T-helper 2 cell treated with Interferon-gamma antibody and Interleukin-4, amounts not matched to agents 5 μg/mL and 100 μg/mL, for 36 hours (primary cell): ENCODE measurements at regions not wholly inside any gene's neighbourhood (a gene's known extent, or its start where the extent isn't known, plus 50 kb on each side); places are given as distances from the start of the nearest gene placed in this dataset.

Source experiments
- DNase-seq: peaks from one replicate; pipeline ENCODE4 v3.0.0; 2021; ENCODE audit warnings: low spot score
- H3K27ac Mint-ChIP-seq: one replicate; pipeline ENCODE4 v1.8.0; 2021; ENCODE audit warnings: mild to moderate bottlenecking, mixed read lengths
- H3K27me3 Mint-ChIP-seq: one replicate; pipeline ENCODE4 v1.8.0; 2021; ENCODE audit warnings: low read depth, mixed read lengths
- H3K36me3 Mint-ChIP-seq: one replicate; pipeline ENCODE4 v1.8.0; 2021; ENCODE audit warnings: low read depth, mixed read lengths
- H3K4me1 Mint-ChIP-seq: one replicate; pipeline ENCODE4 v1.8.0; 2021; ENCODE audit warnings: low read depth, mixed read lengths
- H3K4me3 Mint-ChIP-seq: one replicate; pipeline ENCODE4 v1.8.0; 2022; ENCODE audit warnings: mild to moderate bottlenecking, moderate library complexity, mixed read lengths
- H3K9me3 Mint-ChIP-seq: one replicate; pipeline ENCODE4 v1.8.0; 2021; ENCODE audit warnings: mixed read lengths

DNA sequence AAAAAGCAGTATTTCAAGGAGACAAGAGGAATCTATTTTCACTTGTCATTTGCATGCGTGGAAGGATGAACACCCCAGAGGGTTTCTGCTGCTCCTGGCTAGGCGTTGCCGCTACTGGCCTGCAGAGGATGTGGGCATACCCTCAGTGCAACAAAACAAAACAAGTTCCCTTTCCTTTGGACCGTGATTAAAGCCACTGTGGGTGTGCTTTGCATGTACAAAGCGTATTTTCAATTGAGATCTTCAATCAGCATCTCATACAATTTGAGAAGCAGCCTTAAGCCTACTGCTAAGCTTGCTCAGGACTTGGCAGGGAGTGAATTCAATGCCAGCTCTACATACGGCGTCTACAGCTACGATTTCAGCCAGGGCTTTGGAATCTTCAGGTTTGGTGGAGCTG is 298.4 kb downstream of the LPIN1 start:
- Mint-ChIP-seq H3K36me3 (no peaks in the 10 kb centered on the region), H3K4me3 (no peak overlapping the region), H3K9me3 (no peaks in the 10 kb centered on the region), H3K4me1 (peaks cover 13% of the 10 kb centered on the region), H3K27me3 (peaks cover 26% of the 10 kb centered on the region), H3K27ac (peak overlapping the region; percentile 17)
- no peak for DNase-seq

GRCh38 chr2:12045864-12046291 is 299.4 kb downstream of the LPIN1 start:
- no peak overlapping the region for H3K4me3 Mint-ChIP-seq
- peaks cover 29% of the 10 kb centered on the region for H3K27me3 Mint-ChIP-seq

GRCh38 chr2:12046641-12047040 is 300.2 kb downstream of the LPIN1 start:
- H3K27me3 Mint-ChIP-seq, result peaks cover 29% of the 10 kb centered on the region
- no peak overlapping the region for H3K27ac Mint-ChIP-seq
- no peaks in the 10 kb centered on the region for H3K9me3 Mint-ChIP-seq
- no peak for DNase-seq
- no peak overlapping the region for H3K4me3 Mint-ChIP-seq
- H3K4me1 Mint-ChIP-seq, result peaks cover 14% of the 10 kb centered on the region
- H3K36me3 Mint-ChIP-seq, result no peaks in the 10 kb centered on the region

More at GRCh38 chr2:12045864-12046291, 299.4 kb downstream of the LPIN1 start:
- H3K4me1 Mint-ChIP-seq, result peaks cover 14% of the 10 kb centered on the region
- no peaks in the 10 kb centered on the region for H3K9me3 Mint-ChIP-seq
- no peaks in the 10 kb centered on the region for H3K36me3 Mint-ChIP-seq
- H3K27ac Mint-ChIP-seq, result no peak overlapping the region
- no peak for DNase-seq

GRCh38 chr2:12047761-12048160 is 301.3 kb downstream of the LPIN1 start:
- Mint-ChIP-seq H3K27ac (no peak overlapping the region), H3K27me3 (peaks cover 32% of the 10 kb centered on the region), H3K4me1 (peaks cover 14% of the 10 kb centered on the region), H3K9me3 (no peaks in the 10 kb centered on the region), H3K4me3 (no peak overlapping the region), H3K36me3 (no peaks in the 10 kb centered on the region)
- DNase-seq, result no peak

DNA sequence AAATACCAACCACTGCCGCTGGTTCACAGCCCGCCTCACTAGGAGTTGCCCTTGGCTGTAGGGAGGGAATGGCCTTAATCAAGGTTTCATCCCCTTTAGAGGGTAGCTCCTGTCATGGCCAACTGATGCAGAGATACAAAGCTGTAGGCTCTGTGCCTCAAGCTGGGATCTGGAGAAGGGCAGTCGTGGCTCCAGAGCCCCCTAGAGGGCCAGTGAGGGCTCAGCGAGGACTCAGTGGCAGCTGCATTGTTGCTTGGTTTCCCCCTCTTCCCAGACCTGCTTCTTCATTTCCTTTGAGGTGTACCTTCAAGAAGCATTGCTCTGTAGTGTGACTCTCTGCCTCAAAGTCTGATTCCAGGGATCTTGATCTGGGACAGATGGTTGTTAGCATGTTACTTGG is 302.1 kb downstream of the LPIN1 start:
- Mint-ChIP-seq H3K9me3 (peaks cover under 1% of the 10 kb centered on the region), H3K27me3 (peaks cover 24% of the 10 kb centered on the region), H3K27ac (no peak overlapping the region), H3K36me3 (no peaks in the 10 kb centered on the region), H3K4me1 (peaks cover 14% of the 10 kb centered on the region), H3K4me3 (no peak overlapping the region)
- no peak for DNase-seq

- H3K36me3 Mint-ChIP-seq, result no peaks in the 10 kb centered on the region
Observed at GRCh38 chr2:12050396-12050795, 304.0 kb downstream of the LPIN1 start.

GRCh38 chr2:12051831-12052230 is 305.4 kb downstream of the LPIN1 start:
- DNase-seq, result no peak
- H3K4me1 Mint-ChIP-seq, result peaks cover 1% of the 10 kb centered on the region

More at GRCh38 chr2:12050396-12050795, 304.0 kb downstream of the LPIN1 start:
- peaks cover 4% of the 10 kb centered on the region for H3K9me3 Mint-ChIP-seq
- no peak overlapping the region for H3K27ac Mint-ChIP-seq
- DNase-seq, result no peak
- peaks cover 1% of the 10 kb centered on the region for H3K4me1 Mint-ChIP-seq
- no peak overlapping the region for H3K4me3 Mint-ChIP-seq
- peaks cover 18% of the 10 kb centered on the region for H3K27me3 Mint-ChIP-seq

GRCh38 chr2:12052796-12053195 is 306.4 kb downstream of the LPIN1 start:
- Mint-ChIP-seq H3K27me3 (peaks cover 12% of the 10 kb centered on the region), H3K9me3 (peaks cover 4% of the 10 kb centered on the region), H3K4me1 (peaks cover 1% of the 10 kb centered on the region), H3K27ac (no peak overlapping the region), H3K36me3 (no peaks in the 10 kb centered on the region), H3K4me3 (no peak overlapping the region)
- DNase-seq, result no peak

More at GRCh38 chr2:12051831-12052230, 305.4 kb downstream of the LPIN1 start:
- no peak overlapping the region for H3K4me3 Mint-ChIP-seq
- peaks cover 15% of the 10 kb centered on the region for H3K27me3 Mint-ChIP-seq
- H3K9me3 Mint-ChIP-seq, result peaks cover 4% of the 10 kb centered on the region
- H3K27ac Mint-ChIP-seq, result no peak overlapping the region
- H3K36me3 Mint-ChIP-seq, result no peaks in the 10 kb centered on the region

DNA sequence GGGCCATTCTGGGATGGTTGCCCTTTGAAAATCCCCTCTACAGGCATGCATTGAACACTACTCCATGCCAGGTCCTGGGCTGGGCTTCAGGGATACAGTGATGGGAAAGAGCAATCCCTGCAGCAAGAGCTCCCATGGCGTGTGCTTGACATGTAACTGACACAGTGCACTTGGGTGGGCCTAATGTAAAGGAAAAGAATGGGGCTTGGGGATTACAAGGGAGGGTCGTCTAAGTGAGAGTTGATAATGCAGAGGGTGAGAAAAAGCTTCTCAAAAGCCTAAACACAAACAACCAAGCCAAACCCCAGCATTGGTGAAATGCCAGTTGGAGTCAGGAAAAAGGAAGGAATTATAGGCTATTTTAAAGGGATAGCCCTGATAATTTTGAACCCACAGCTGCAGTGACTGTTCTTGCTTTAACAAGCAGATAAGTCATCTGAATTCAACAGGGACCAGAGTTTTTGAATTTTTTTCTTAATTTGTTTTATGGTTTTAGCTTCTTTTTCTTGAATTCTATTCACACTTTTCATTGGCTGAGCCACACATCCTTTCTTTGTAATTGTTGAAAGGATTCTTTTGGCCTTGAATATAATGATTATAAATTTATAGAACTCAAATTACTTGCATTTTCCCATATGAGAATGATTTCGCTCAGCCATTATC is 308.7 kb downstream of the LPIN1 start:
- no peaks in the 10 kb centered on the region for H3K36me3 Mint-ChIP-seq
- H3K27me3 Mint-ChIP-seq, result peaks cover 21% of the 10 kb centered on the region
- peaks cover 4% of the 10 kb centered on the region for H3K9me3 Mint-ChIP-seq
- no peak overlapping the region for H3K27ac Mint-ChIP-seq
- no peak overlapping the region for H3K4me3 Mint-ChIP-seq
- peaks cover 1% of the 10 kb centered on the region for H3K4me1 Mint-ChIP-seq
- DNase-seq, result no peak

GRCh38 chr2:12057436-12058166 is 311.2 kb downstream of the LPIN1 start:
- H3K4me1 Mint-ChIP-seq, result no peaks in the 10 kb centered on the region
- peaks cover 4% of the 10 kb centered on the region for H3K9me3 Mint-ChIP-seq
- DNase-seq, result no peak
- H3K27me3 Mint-ChIP-seq, result peaks cover 25% of the 10 kb centered on the region
- H3K27ac Mint-ChIP-seq, result no peak overlapping the region
- H3K4me3 Mint-ChIP-seq, result no peak overlapping the region
- no peaks in the 10 kb centered on the region for H3K36me3 Mint-ChIP-seq

- Mint-ChIP-seq H3K27me3 (peaks cover 22% of the 10 kb centered on the region), H3K4me3 (no peak overlapping the region), H3K4me1 (no peaks in the 10 kb centered on the region), H3K27ac (no peak overlapping the region), H3K36me3 (no peaks in the 10 kb centered on the region), H3K9me3 (no peaks in the 10 kb centered on the region)
- no peak for DNase-seq
Observed at GRCh38 chr2:12059616-12060441, 313.4 kb downstream of the LPIN1 start.

- Mint-ChIP-seq H3K27ac (no peak overlapping the region), H3K4me1 (no peaks in the 10 kb centered on the region), H3K27me3 (peaks cover 19% of the 10 kb centered on the region)
Observed at GRCh38 chr2:12060886-12061285, 314.5 kb downstream of the LPIN1 start.

GRCh38 chr2:12061286-12062052 is 315.0 kb downstream of the LPIN1 start:
- Mint-ChIP-seq H3K36me3 (no peaks in the 10 kb centered on the region), H3K27ac (no peak overlapping the region), H3K4me3 (no peak overlapping the region), H3K4me1 (no peaks in the 10 kb centered on the region), H3K27me3 (peaks cover 19% of the 10 kb centered on the region), H3K9me3 (no peaks in the 10 kb centered on the region)
- no peak for DNase-seq

More at GRCh38 chr2:12060886-12061285, 314.5 kb downstream of the LPIN1 start:
- H3K9me3 Mint-ChIP-seq, result no peaks in the 10 kb centered on the region
- no peak for DNase-seq
- no peaks in the 10 kb centered on the region for H3K36me3 Mint-ChIP-seq
- no peak overlapping the region for H3K4me3 Mint-ChIP-seq
